AG04450 (cell line): ENCODE measurements at regions not wholly inside any gene's neighbourhood (a gene's known extent, or its start where the extent isn't known, plus 50 kb on each side); places are given as distances from the start of the nearest gene placed in this dataset.

Experiments used
- CTCF ChIA-PET: fragments of 300-600, 350-600 bp; formaldehyde crosslinking; extraction: SDS; loops from one replicate; lab custom pipeline; 2022; ENCODE audit warnings: antibody characterized with exemption, inconsistent platforms; lab: Charles Lee
- POLR2A ChIA-PET: fragments of 350-600 bp; formaldehyde crosslinking; extraction: SDS; loops from one replicate; lab custom pipeline; 2021; ENCODE audit warnings: antibody characterized with exemption, inconsistent platforms; lab: Yijun Ruan, JAX
- DNase-seq: peaks from one replicate; pipeline ENCODE4 v3.0.0-alpha.2; 2011; ENCODE audit warnings: low read depth, low spot score
- H3K27ac ChIP-seq: one replicate; pipeline ENCODE4 v1.5.1; 2012; ENCODE audit warnings: low read depth, low read length, control low read depth
- H3K27me3 ChIP-seq: one replicate; pipeline ENCODE4 v1.6.0; 2012; ENCODE audit warnings: low read length; ENCODE audit not compliant: control insufficient read depth, insufficient read depth
- H3K4me3 ChIP-seq: 2 replicates; pipeline ENCODE4 v1.5.1; 2011; ENCODE audit warnings: mild to moderate bottlenecking, low read depth, low read length, control low read depth
- H3K9me3 ChIP-seq: 2 replicates; pipeline ENCODE4 v1.5.1; 2012; ENCODE audit warnings: low read length; ENCODE audit not compliant: control insufficient read depth, insufficient read depth
- TF ChIP-seq, protein P1 (sequence below): IDR thresholded peaks from 2 replicates; pipeline ENCODE4 v1.5.1; 2011; ENCODE audit warnings: low read depth, low read length, control low read depth, inconsistent platforms

DNA sequence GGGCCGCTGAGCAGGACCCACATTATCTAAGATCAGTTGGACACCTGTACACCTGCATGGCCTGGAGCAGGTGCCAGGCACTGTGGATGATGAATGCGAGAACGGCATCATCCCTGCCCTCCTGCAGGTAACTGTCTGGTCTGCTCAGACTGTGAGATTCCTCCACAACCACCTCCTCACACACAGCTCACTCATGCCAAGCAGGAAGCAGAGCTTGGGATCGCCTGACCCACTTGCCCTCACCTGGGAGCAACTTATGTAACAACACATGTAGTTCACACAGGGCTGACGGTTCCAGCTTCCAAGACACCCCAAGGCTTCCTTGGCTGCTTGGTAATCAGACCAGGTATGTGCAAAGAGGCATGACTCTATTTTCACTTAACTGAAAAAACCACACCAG lies 359.2 kb downstream of the PREX1 start:
- TF ChIP-seq, protein P1, sequence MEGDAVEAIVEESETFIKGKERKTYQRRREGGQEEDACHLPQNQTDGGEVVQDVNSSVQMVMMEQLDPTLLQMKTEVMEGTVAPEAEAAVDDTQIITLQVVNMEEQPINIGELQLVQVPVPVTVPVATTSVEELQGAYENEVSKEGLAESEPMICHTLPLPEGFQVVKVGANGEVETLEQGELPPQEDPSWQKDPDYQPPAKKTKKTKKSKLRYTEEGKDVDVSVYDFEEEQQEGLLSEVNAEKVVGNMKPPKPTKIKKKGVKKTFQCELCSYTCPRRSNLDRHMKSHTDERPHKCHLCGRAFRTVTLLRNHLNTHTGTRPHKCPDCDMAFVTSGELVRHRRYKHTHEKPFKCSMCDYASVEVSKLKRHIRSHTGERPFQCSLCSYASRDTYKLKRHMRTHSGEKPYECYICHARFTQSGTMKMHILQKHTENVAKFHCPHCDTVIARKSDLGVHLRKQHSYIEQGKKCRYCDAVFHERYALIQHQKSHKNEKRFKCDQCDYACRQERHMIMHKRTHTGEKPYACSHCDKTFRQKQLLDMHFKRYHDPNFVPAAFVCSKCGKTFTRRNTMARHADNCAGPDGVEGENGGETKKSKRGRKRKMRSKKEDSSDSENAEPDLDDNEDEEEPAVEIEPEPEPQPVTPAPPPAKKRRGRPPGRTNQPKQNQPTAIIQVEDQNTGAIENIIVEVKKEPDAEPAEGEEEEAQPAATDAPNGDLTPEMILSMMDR = no peak
- ChIA-PET POLR2A (no interaction called here), CTCF (no interaction called here)
- no peak overlapping the region for H3K4me3 ChIP-seq
- no peaks in the 10 kb centered on the region for H3K9me3 ChIP-seq
- DNase-seq = no peak
- no peak overlapping the region for H3K27ac ChIP-seq
- H3K27me3 ChIP-seq = no peaks in the 10 kb centered on the region

DNA sequence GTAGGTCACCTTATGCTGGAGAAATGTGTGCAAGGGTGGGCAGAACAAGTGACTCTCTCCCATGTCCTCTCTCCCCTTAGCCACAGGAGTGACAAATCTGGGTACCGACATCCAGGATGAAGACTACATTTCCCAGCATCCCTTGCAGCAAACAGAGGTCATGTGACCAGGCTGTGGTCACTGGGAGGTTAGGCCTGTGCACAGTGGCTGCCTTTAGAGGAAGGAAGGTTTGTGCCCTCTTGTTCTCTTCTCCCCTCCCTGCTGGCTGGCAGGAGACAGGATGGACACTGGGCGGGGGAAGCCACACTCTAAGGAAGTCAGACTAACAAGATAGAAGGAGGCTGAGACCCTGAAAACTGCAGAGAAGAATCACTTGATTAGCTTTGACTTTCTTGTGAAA lies 360.2 kb downstream of the PREX1 start:
- H3K27ac ChIP-seq = no peak overlapping the region
- peaks cover 3% of the 10 kb centered on the region for H3K27me3 ChIP-seq
- ChIA-PET POLR2A (no interaction called here), CTCF (no interaction called here)
- no peak for DNase-seq
- no peak overlapping the region for H3K4me3 ChIP-seq
- TF ChIP-seq, protein P1 = no peak
- H3K9me3 ChIP-seq = no peaks in the 10 kb centered on the region

DNA sequence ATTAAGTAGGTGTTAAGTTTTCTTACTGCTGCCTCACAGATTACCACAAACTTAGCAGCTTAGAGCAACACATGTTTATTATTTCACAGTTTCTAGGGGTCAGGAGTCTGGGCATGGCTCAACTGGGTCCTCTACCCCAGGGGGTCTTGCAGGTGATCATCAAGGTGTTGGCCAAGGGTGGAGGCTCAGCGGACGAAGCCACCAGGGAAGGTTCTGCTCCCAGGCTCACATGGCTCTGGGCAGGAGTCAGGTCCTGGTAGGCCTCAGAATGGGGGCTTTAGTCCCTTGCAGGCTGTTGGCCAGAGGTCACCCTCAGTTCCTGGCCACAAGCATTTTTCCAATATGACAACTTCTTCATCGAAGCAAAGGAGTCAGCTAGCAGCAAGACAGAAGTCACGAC lies 362.5 kb downstream of the PREX1 start:
- CTCF ChIA-PET = no interaction called here
- POLR2A ChIA-PET = no interaction called here
- H3K27ac ChIP-seq = no peak overlapping the region
- peaks cover 7% of the 10 kb centered on the region for H3K27me3 ChIP-seq
- DNase-seq = no peak
- H3K9me3 ChIP-seq = no peaks in the 10 kb centered on the region
- no peak overlapping the region for H3K4me3 ChIP-seq
- TF ChIP-seq, protein P1 = no peak

DNA sequence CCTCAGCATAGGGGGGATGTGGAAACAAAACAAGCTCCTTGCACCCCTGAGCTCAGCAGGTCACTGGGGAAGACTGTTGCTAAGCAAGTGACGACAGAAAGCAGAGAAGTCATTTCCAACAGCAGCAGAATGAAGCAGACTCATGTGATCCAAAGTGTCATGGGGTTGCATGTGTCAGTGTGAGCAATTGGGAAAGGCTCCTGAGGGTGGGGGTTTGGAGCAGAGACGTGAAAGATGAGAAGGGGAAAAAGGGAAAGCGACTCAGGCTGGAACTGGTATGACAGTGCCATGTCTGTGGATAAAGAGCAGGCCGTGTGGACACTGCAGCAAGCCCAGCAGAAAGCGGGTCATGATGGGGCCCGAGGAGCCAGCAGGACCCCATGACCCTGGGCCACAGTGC lies 363.9 kb downstream of the PREX1 start:
- H3K9me3 ChIP-seq = no peaks in the 10 kb centered on the region
- no peak overlapping the region for H3K4me3 ChIP-seq
- ChIA-PET POLR2A (no interaction called here), CTCF (no interaction called here)
- peak; percentile 3 for DNase-seq
- H3K27ac ChIP-seq = no peak overlapping the region
- H3K27me3 ChIP-seq = peaks cover 9% of the 10 kb centered on the region
- TF ChIP-seq, protein P1 = no peak

DNA sequence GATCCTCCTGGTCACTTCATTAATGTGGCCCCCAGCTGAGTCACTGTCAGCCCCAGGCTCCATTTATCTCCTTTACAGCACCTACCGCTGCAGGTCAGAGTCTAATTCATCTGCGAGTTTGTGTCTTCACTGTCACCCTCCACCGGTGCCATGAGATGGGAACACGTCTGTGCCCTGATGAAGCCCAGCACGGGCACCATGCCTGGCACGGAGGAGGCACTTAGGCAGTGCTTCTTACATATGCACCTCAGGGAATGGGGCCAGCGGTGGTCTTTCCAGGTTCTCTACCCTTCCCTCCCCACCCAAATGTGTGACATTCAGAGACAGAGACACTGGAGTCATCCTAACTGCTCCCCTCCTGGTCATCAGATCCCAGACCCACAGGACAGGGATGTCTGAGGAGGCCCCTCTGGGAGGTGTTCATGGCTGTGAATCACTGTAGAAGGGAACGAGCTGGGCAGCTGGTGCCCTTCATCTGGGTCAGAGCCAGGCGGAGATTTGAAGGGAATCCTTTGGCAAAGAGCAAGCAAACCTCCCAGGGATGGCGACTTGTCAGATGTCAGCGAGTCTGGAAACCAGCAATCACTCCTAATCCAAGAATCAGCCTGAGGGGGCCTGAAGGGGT lies 364.6 kb downstream of the PREX1 start:
- DNase-seq = no peak

More for the DNA sequence above, 364.6 kb downstream of the PREX1 start:
- Histone ChIP-seq H3K4me3 (no peak overlapping the region), H3K9me3 (no peaks in the 10 kb centered on the region), H3K27me3 (peaks cover 9% of the 10 kb centered on the region), H3K27ac (no peak overlapping the region)
- ChIA-PET POLR2A (no interaction called here), CTCF (no interaction called here)
- TF ChIP-seq, protein P1 = no peak
